ENCODE measurements at regions not wholly inside any gene's neighbourhood (a gene's known extent, or its start where the extent isn't known, plus 50 kb on each side); places are given as distances from the start of the nearest gene placed in this dataset.

DNA sequence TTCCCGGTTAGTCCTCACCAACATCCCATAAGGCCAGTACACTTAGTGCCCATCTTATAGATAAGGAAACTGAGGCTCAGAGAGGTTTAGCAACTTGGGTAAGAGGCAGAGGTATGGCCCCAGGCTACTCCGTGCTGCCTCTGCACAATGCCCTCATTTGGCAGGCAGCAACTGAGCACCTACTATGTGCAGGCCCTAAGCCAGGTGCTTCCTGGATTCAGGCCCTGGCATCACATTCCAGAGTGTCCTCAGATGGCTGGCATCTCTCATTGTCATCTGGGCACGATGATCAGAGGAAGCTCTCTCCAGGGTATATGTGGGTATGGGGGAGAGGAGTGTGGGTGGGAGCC, 53.8 kb upstream of the PSD2 start:
- DNase-seq (ENCODE audit: extremely low read depth, low read depth), result no peak
- TF ChIP-seq, protein P1, sequence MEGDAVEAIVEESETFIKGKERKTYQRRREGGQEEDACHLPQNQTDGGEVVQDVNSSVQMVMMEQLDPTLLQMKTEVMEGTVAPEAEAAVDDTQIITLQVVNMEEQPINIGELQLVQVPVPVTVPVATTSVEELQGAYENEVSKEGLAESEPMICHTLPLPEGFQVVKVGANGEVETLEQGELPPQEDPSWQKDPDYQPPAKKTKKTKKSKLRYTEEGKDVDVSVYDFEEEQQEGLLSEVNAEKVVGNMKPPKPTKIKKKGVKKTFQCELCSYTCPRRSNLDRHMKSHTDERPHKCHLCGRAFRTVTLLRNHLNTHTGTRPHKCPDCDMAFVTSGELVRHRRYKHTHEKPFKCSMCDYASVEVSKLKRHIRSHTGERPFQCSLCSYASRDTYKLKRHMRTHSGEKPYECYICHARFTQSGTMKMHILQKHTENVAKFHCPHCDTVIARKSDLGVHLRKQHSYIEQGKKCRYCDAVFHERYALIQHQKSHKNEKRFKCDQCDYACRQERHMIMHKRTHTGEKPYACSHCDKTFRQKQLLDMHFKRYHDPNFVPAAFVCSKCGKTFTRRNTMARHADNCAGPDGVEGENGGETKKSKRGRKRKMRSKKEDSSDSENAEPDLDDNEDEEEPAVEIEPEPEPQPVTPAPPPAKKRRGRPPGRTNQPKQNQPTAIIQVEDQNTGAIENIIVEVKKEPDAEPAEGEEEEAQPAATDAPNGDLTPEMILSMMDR (IDR thresholded peaks at IDR 0.05; ENCODE audit: low read depth, low read length), result no peak

DNA sequence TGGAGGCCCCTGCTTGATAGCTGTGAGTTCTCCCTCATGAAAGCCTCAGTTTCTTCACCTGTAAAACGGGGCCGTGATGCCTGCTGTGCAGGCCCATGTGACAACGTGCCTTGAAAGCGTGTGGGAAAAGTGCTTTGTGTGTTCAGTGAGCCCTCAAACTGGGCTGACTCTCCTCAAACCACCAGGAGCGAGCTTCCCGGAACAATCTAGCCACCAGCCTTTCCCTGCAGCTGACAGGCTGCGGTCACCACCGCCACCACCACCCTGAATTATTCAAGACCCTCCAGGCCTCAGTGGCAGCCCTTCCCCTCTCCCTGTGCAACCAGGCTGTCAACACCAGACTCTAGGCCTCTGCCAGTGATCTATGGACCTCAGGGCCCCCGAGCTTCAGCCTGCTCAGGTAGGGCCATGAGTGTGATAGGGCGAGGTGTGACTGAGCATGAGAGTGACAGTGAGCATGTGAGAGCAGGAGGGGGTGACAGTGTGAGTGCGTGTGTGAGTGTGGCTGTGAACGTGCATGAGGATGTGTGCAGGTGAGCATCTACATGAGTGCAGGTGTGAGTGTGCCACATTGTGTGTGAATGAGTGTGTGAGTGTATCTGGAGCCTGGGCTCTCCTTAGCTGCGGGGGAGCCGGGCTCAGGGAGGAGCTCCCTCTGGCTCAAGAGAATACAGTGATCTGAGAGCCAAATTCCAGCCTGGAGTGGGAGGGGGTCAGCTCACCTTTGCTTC, 53.3 kb upstream of the PSD2 start:
- TF ChIP-seq, protein P1 (IDR thresholded peaks at IDR 0.05; ENCODE audit: low read depth, low read length), result no peak
- no peak for DNase-seq (ENCODE audit: extremely low read depth, low read depth)

DNA sequence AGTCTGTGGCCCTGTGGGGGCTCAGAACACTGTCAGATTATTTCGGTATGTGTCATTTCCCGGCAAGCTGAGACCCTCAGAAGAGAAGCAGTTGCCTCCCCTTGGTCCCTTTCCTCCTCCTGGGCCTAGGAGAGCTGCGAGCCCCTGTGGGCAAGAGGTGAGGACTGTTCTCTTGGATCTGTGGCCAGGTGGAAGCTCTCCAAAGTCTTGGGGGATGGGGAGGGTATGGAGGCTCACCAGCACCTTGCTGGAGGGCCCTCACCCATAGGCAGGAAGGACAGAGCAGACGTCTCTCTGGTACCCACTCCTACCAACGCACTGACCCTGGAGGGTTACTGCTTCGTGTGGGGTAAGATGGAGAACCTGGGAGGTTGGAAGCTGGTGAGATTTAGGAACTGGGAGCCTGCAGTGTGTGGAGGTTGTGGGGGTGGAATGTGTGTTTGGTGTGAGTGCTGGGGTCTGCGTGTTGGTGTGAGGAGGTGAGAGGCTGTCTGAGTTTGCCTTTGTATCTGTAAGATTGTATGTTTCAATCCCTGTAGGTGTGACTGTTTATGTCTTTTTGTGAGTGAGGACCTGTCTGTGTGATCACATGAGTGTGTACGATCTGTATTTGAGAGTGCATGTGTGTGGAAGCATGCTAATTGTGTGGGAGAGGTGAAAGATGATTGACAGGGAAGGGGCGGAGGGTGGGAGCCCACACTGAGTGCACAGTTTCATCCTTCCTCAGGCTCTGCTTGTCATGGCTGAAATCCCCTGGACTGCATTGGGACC, 52.4 kb upstream of the PSD2 start:
- no peak for DNase-seq (ENCODE audit: extremely low read depth, low read depth)
- TF ChIP-seq, protein P1 (IDR thresholded peaks at IDR 0.05; ENCODE audit: low read depth, low read length), result no peak

- TF ChIP-seq, protein P1 (IDR thresholded peaks at IDR 0.05; ENCODE audit: low read depth, low read length), result no peak
- no peak for DNase-seq (ENCODE audit: extremely low read depth, low read depth)
These were observed 51.8 kb upstream of the PSD2 start for GRCh38 chr5:139743804-139744203.

GRCh38 chr5:139744471-139745131, 51.0 kb upstream of the PSD2 start:
- DNase-seq (ENCODE audit: extremely low read depth, low read depth), result no peak
- TF ChIP-seq, protein P1 (IDR thresholded peaks at IDR 0.05; ENCODE audit: low read depth, low read length), result no peak

GRCh38 chr5:139745132-139745799, 50.3 kb upstream of the PSD2 start:
- DNase-seq (ENCODE audit: extremely low read depth, low read depth), result peak; percentile 36

More at GRCh38 chr5:139745132-139745799, 50.3 kb upstream of the PSD2 start:
- TF ChIP-seq, protein P1 (IDR thresholded peaks at IDR 0.05; ENCODE audit: low read depth, low read length), result no peak
